K562 (cell line): ENCODE measurements at regions not wholly inside any gene's neighbourhood (a gene's known extent, or its start where the extent isn't known, plus 50 kb on each side); places are given as distances from the start of the nearest gene placed in this dataset.

Experiments
- ATAC-seq: fragments of 200-7000 bp; cut with Tn5 transposase; 3 replicates; pipeline ENCODE4 v1.9.1; 2020; ENCODE audit warnings: moderate library complexity
- BruUV-seq: library from RNA; stranded (reverse); fragments of 400-500 nt; replicated peaks from 2 replicates; lab custom pipeline; 2021; lab: Mats Ljungman, UMichigan
- CTCF ChIA-PET: fragments of 300-600 bp; formaldehyde crosslinking; extraction: SDS; loops from one replicate; lab custom pipeline; 2021; ENCODE audit warnings: low intra/inter-chr PET ratio; lab: Yijun Ruan, JAX
- POLR2A ChIA-PET: fragments of 300-600, 350-650 bp; sonication (Branson Sonifier 250); formaldehyde crosslinking; extraction: SDS; loops from one replicate; lab custom pipeline; 2021; ENCODE audit warnings: antibody characterized with exemption, inconsistent platforms; lab: Yijun Ruan, JAX
- DNase-seq, 4 experiments: peaks; one replicate each; pipeline versions ENCODE4 v3.0.0 to v3.0.0-alpha.2; 2011 to 2018; ENCODE audit warnings: low spot score in 3 of 4, mixed read lengths in 3 of 4; ENCODE audit errors: extremely low read depth in 1 of 4
- FAIRE-seq: peaks from 2 replicates; lab custom pipeline; 2011; peaks lifted over from hg19 to GRCh38; lab: Jason Lieb, UNC
- H2AFZ ChIP-seq: 2 replicates; pipeline ENCODE4 v1.6.0; 2011; ENCODE audit warnings: low read depth, low read length, control low read depth, inconsistent platforms
- H3K27ac ChIP-seq: fragments of 200-600 bp; 3 replicates; pipeline ENCODE4 v1.8.0; 2011; ENCODE audit warnings: low read depth, mild to moderate bottlenecking, control low read depth, inconsistent platforms, low read length, moderate library complexity, mixed read lengths; ENCODE audit errors: extremely low read depth
- H3K27me3 ChIP-seq, 2 experiments: fragments of 300-600 bp in 1 of 2; 2 replicates in 1 of 2; 3 replicates in 1 of 2; pipeline versions ENCODE4 v1.6.0 to v1.8.0; 2011; ENCODE audit warnings: inconsistent platforms in 2 of 2, low read length in 2 of 2, mild to moderate bottlenecking in 1 of 2, mixed read lengths in 1 of 2, moderate library complexity in 1 of 2; ENCODE audit not compliant: control insufficient read depth in 2 of 2, insufficient read depth in 2 of 2
- H3K36me3 ChIP-seq: fragments of 300-600 bp; 3 replicates; pipeline ENCODE4 v1.8.0; 2011; ENCODE audit warnings: mild to moderate bottlenecking, low read length, inconsistent platforms; ENCODE audit not compliant: control insufficient read depth, insufficient read depth
- H3K4me1 ChIP-seq, 2 experiments: fragments of 200-600 bp in 1 of 2; replicated peaks in 1 of 2; 2 replicates in 1 of 2; 3 replicates in 1 of 2; pipeline versions ENCODE4 v1.5.1 to v1.8.0; 2011; ENCODE audit warnings: inconsistent platforms in 2 of 2, low read length in 2 of 2, mild to moderate bottlenecking in 1 of 2, mixed read lengths in 1 of 2, moderate library complexity in 1 of 2; ENCODE audit not compliant: control insufficient read depth in 2 of 2, insufficient read depth in 2 of 2
- H3K4me2 ChIP-seq: 2 replicates; pipeline ENCODE4 v1.6.1; 2011; ENCODE audit warnings: low read length, control low read depth, inconsistent platforms, mixed read lengths; ENCODE audit not compliant: insufficient read depth
- H3K4me3 ChIP-seq: fragments of 200-600 bp; sonication (generic), shearing (Covaris generic); 2 replicates; pipeline ENCODE4 v1.5.1; 2016; ENCODE audit warnings: control low read depth, inconsistent platforms
- H3K79me2 ChIP-seq: fragments of 200-600 bp; 3 replicates; pipeline ENCODE4 v1.8.0; 2011; ENCODE audit warnings: low read length, inconsistent platforms; ENCODE audit not compliant: control insufficient read depth, insufficient read depth
- H3K9ac ChIP-seq, 2 experiments: 2 replicates each; pipeline versions ENCODE4 v1.6.0 to v1.6.1; 2011; ENCODE audit warnings: low read depth in 2 of 2, low read length in 2 of 2, control low read depth in 1 of 2, inconsistent platforms in 1 of 2, mild to moderate bottlenecking in 1 of 2, mixed read lengths in 1 of 2; ENCODE audit not compliant: insufficient read depth in 1 of 2
- H3K9me1 ChIP-seq: one replicate; pipeline ENCODE4 v1.6.0; 2011; ENCODE audit warnings: inconsistent platforms, mild to moderate bottlenecking, low read length, moderate library complexity; ENCODE audit not compliant: control insufficient read depth, insufficient read depth
- H3K9me3 ChIP-seq: replicated peaks from 2 replicates; pipeline ENCODE4 v1.5.1; 2011; ENCODE audit warnings: low read depth, low read length, inconsistent platforms; ENCODE audit not compliant: control insufficient read depth, insufficient read depth
- H4K20me1 ChIP-seq: replicated peaks from 2 replicates; pipeline ENCODE4 v1.6.1; 2011; ENCODE audit warnings: low read length, inconsistent platforms, mixed read lengths; ENCODE audit not compliant: control insufficient read depth, insufficient read depth
- ELF1 ChIP-seq: fragments of 200-800 bp; sonication (Bioruptor generic); IDR thresholded peaks from 2 replicates; pipeline ENCODE4 v1.6.1; 2016; ENCODE audit warnings: missing genetic modification characterization, missing compliant biosample characterization
- PYGO2 ChIP-seq: fragments of 450-650 bp; IDR thresholded peaks from 2 replicates; pipeline ENCODE4 v1.6.1; 2016; ENCODE audit warnings: mild to moderate bottlenecking, missing genetic modification characterization, moderate library complexity, missing compliant biosample characterization
- TAF7 ChIP-seq: fragments of 450-650 bp; IDR thresholded peaks from 2 replicates; pipeline ENCODE4 v1.6.1; 2016; ENCODE audit warnings: missing genetic modification characterization, missing compliant biosample characterization
- ZBTB17 ChIP-seq: fragments of 450-650 bp; formaldehyde crosslinking; IDR thresholded peaks from 2 replicates; pipeline ENCODE4 v1.4.0; 2020; ENCODE audit warnings: mild to moderate bottlenecking
- ZNF444 ChIP-seq: fragments of 250-450 bp; sonication (Bioruptor Pico); IDR thresholded peaks from 2 replicates; pipeline ENCODE4 v1.4.0; 2020; ENCODE audit warnings: mild to moderate bottlenecking, moderate library complexity
- ZNF561 ChIP-seq: fragments of 450-650 bp; formaldehyde crosslinking; conservative IDR thresholded peaks from 2 replicates; pipeline ENCODE4 v1.4.0; 2020; ENCODE audit warnings: mild to moderate bottlenecking, moderate library complexity
- ZNF778 ChIP-seq: fragments of 450-650 bp; formaldehyde crosslinking; IDR thresholded peaks from 2 replicates; pipeline ENCODE4 v1.4.0; 2020; ENCODE audit warnings: mild to moderate bottlenecking, moderate library complexity
- WGBS: fragments of 100-300 bp; shearing (Covaris generic); methylation state at CpG from one replicate; pipeline ENCODE4 v1.1.6; 2016; ENCODE audit warnings: low coverage, mixed read lengths; ENCODE audit not compliant: insufficient coverage; ENCODE audit errors: missing lambda C conversion rate; 5-methylcytosine and 5-hydroxymethylcytosine counted together
- in situ Hi-C: fragments of 300-500 bp; cut with MboI; formaldehyde crosslinking; loops from 4 replicates; pipeline ENCODE4 v1.15.0; 2018; ENCODE audit warnings: inconsistent platforms, mixed read lengths
- intact Hi-C: fragments of 100-400 bp; cut with micrococcal nuclease; formaldehyde crosslinking; loops from 2 replicates; pipeline ENCODE4 v1.14.2; 2022
- TF ChIP-seq, protein P1 (sequence below): sonication (generic); formaldehyde crosslinking; IDR thresholded peaks from 2 replicates; pipeline ENCODE4 v1.8.0; 2022; ENCODE audit warnings: mild to moderate bottlenecking, missing genetic modification reagents, borderline replicate concordance

GRCh38 chr7:98713165-98713810 lies 96.2 kb downstream of the NPTX2 start:
- WGBS, result 0% methylated on average over 6 of the region's 6 CpGs
- DNase-seq, result no peak
- no peak for FAIRE-seq
- Histone ChIP-seq H3K79me2 (no peaks in the 10 kb centered on the region), H3K9ac (no peak overlapping the region), H3K9me1 (no peaks in the 10 kb centered on the region), H3K27ac (no peak overlapping the region), H4K20me1 (no peaks in the 10 kb centered on the region), H3K36me3 (no peaks in the 10 kb centered on the region), H3K4me2 (no peak overlapping the region), H3K4me3 (no peak overlapping the region), H2AFZ (no peak overlapping the region), H3K9me3 (no peaks in the 10 kb centered on the region), H3K27me3 (peaks cover 12 to 16% of the 10 kb centered on the region in 2 experiments), H3K4me1 (no peaks in the 10 kb centered on the region)
- ATAC-seq, result no peak
- TF ChIP-seq, protein P1, sequence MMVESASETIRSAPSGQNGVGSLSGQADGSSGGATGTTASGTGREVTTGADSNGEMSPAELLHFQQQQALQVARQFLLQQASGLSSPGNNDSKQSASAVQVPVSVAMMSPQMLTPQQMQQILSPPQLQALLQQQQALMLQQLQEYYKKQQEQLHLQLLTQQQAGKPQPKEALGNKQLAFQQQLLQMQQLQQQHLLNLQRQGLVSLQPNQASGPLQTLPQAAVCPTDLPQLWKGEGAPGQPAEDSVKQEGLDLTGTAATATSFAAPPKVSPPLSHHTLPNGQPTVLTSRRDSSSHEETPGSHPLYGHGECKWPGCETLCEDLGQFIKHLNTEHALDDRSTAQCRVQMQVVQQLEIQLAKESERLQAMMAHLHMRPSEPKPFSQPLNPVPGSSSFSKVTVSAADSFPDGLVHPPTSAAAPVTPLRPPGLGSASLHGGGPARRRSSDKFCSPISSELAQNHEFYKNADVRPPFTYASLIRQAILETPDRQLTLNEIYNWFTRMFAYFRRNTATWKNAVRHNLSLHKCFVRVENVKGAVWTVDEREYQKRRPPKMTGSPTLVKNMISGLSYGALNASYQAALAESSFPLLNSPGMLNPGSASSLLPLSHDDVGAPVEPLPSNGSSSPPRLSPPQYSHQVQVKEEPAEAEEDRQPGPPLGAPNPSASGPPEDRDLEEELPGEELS (CRISPR knock-in tag), result no peak
- TF ChIP-seq PYGO2 (tag), result no peak
- no peak for TF ChIP-seq TAF7 (tag)
- TF ChIP-seq ZNF444 (CRISPR knock-in tag), result no peak
- TF ChIP-seq ZBTB17, result no peak
- TF ChIP-seq ZNF778, result no peak
- no peak for TF ChIP-seq ELF1 (tag)
- no peak for TF ChIP-seq ZNF561 (CRISPR knock-in tag)
- intact Hi-C loops (no loop called here), in situ Hi-C loops (no loop called here)
- no TSS peak for BruUV-seq
- ChIA-PET POLR2A (no interaction called here), CTCF (no interaction called here)
